ENCODE measurements at regions not wholly inside any gene's neighbourhood (a gene's known extent, or its start where the extent isn't known, plus 50 kb on each side); places are given as distances from the start of the nearest gene placed in this dataset.

GRCh38 chrX:96590403-96590802, 94.2 kb upstream of the DIAPH2 start:
- TF ChIP-seq, protein P1, sequence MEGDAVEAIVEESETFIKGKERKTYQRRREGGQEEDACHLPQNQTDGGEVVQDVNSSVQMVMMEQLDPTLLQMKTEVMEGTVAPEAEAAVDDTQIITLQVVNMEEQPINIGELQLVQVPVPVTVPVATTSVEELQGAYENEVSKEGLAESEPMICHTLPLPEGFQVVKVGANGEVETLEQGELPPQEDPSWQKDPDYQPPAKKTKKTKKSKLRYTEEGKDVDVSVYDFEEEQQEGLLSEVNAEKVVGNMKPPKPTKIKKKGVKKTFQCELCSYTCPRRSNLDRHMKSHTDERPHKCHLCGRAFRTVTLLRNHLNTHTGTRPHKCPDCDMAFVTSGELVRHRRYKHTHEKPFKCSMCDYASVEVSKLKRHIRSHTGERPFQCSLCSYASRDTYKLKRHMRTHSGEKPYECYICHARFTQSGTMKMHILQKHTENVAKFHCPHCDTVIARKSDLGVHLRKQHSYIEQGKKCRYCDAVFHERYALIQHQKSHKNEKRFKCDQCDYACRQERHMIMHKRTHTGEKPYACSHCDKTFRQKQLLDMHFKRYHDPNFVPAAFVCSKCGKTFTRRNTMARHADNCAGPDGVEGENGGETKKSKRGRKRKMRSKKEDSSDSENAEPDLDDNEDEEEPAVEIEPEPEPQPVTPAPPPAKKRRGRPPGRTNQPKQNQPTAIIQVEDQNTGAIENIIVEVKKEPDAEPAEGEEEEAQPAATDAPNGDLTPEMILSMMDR (IDR thresholded peaks at IDR 0.05): no peak
- TF ChIP-seq, protein P2, sequence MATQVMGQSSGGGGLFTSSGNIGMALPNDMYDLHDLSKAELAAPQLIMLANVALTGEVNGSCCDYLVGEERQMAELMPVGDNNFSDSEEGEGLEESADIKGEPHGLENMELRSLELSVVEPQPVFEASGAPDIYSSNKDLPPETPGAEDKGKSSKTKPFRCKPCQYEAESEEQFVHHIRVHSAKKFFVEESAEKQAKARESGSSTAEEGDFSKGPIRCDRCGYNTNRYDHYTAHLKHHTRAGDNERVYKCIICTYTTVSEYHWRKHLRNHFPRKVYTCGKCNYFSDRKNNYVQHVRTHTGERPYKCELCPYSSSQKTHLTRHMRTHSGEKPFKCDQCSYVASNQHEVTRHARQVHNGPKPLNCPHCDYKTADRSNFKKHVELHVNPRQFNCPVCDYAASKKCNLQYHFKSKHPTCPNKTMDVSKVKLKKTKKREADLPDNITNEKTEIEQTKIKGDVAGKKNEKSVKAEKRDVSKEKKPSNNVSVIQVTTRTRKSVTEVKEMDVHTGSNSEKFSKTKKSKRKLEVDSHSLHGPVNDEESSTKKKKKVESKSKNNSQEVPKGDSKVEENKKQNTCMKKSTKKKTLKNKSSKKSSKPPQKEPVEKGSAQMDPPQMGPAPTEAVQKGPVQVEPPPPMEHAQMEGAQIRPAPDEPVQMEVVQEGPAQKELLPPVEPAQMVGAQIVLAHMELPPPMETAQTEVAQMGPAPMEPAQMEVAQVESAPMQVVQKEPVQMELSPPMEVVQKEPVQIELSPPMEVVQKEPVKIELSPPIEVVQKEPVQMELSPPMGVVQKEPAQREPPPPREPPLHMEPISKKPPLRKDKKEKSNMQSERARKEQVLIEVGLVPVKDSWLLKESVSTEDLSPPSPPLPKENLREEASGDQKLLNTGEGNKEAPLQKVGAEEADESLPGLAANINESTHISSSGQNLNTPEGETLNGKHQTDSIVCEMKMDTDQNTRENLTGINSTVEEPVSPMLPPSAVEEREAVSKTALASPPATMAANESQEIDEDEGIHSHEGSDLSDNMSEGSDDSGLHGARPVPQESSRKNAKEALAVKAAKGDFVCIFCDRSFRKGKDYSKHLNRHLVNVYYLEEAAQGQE (IDR thresholded peaks at IDR 0.05; ENCODE audit: insufficient read depth in 1 of 2, low read depth in 2 of 2, low read length in 1 of 2): no peak
- no peak for TF ChIP-seq TCF7L2 (IDR thresholded peaks at IDR 0.05; ENCODE audit: low read depth, low read length)
- TF ChIP-seq SIN3A (IDR thresholded peaks at IDR 0.05; ENCODE audit: borderline replicate concordance, insufficient read depth, low read depth, low read length): no peak

All from Panc1 (cell line).